Left renal pelvis (tissue), 4 donors: ENCODE measurements at regions not wholly inside any gene's neighbourhood (a gene's known extent, or its start where the extent isn't known, plus 50 kb on each side); places are given as distances from the start of the nearest gene placed in this dataset.
A peak's percentile ranks its signal among the peaks of the same experiment; 100 is the strongest.

Source experiments
- DNase-seq, 4 donors: peaks; one replicate each; pipeline ENCODE4 v3.0.0-alpha.2; 2013; ENCODE audit warnings: low read depth in 4 of 4, low spot score in 3 of 4

- DNase-seq, result no peak
Observed at GRCh38 chr21:32881458-32881857, 109.9 kb upstream of the PAXBP1 start.

DNA sequence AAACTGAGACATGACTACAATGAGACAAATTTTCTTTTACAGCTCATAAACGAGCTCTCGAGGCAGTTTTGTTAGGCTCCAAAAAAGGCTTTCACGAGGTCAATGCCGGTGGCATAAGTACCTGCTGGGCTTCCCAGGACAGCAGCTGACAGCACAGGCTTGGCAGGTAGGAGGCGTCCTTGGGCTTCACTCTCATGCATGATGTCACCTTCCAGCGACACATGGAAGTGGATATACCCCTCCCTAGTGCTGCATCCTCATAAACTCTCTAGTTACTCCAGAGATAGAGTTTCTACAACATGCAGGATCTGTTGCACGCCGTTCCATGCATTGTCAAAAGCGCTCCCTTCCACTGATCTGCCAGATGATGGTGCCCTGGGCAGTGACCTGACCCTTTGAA is 112.5 kb upstream of the PAXBP1 start:
- peak in 1 of 4 donors; percentile 3 for DNase-seq

- DNase-seq, result no peak
Observed at GRCh38 chr21:32886339-32886738, 114.8 kb upstream of the PAXBP1 start.

GRCh38 chr21:32887026-32887425 is 115.5 kb upstream of the PAXBP1 start:
- no peak for DNase-seq

- no peak for DNase-seq
Observed at GRCh38 chr21:32888971-32889370, 117.4 kb upstream of the PAXBP1 start.

DNA sequence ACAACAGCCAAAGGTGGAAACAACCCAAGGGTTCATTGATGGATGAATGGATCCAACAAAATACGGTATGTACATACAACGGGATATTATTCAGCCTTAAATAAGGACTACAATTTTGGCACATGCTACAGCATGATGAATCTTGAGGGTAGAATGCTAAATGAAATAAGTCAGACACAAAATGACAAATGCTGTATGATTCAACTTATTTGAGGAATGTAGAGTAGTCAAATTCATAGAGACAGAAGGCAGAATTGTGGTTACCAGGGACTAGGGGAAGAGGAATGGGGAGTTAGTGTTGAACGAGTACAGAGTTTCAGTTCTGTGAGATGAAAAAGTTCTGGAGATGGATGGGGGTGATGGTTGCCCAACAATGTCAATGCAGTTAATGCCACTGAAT is 118.0 kb upstream of the PAXBP1 start:
- no peak for DNase-seq

- no peak for DNase-seq
Observed at GRCh38 chr21:32894321-32894720, 122.8 kb upstream of the PAXBP1 start.

- no peak for DNase-seq
Observed at GRCh38 chr21:32900814-32901213, 124.9 kb upstream of the OLIG2 start.

GRCh38 chr21:32907521-32907920 is 118.2 kb upstream of the OLIG2 start:
- DNase-seq, result no peak

DNA sequence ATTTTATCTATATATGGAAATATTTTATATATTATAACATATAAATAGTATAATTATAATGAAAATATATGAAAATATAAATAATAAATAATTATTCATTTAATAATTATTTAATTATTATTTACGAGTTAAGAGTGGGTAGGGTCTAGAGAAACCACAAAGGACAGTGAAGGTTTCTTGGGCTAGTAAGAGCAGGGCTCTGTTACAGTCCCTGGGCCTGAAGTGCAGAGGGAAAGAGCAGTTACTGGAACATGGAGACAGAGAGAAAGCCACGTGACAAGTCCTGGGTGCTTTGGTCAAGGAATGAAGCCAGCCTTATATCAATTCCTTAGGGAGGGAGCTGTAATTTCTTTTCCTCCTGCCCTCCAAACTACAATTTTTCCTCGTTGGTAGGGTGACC is 117.2 kb upstream of the OLIG2 start:
- no peak for DNase-seq

GRCh38 chr21:32909393-32909792 is 116.3 kb upstream of the OLIG2 start:
- no peak for DNase-seq

- no peak for DNase-seq
Observed at GRCh38 chr21:32914424-32915039, 111.2 kb upstream of the OLIG2 start.

DNA sequence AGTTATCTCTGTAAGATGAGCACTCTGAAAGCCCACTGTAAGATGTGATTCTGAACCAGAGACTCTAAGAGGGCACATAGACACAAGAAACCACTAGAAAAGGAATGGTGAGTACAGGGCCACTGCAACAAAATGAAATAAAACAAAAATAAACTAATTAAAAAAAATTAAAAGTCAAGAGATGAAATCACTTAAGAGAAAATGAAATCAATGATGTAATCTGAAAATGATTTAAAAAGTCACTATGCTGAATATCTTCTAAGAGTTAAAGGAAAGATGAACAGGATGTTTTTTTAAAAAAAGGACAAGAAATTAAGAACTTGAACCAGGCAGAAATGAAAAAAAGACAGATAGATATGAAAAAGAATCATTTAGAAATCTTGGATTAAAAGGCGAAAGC is 110.6 kb upstream of the OLIG2 start:
- DNase-seq, result no peak

DNA sequence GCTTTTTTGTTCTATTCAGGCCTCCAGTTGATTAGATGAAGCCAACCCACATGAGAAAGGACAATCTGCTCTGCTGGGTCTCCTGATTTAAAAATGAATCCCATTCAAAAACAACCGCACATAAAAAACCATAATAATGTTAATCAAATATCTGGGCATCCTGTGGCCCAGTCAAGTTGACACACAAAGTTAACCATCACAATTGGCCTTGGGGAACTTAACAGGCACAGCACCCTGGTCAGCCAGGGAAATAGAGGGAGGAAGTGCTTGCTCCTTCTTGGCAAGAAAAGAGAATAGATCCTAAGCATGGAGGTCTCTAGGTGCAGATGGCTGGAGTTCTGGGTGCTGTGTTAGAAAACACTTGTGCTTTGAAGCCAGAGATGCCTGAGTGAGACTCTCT is 109.6 kb upstream of the OLIG2 start:
- DNase-seq, result no peak

DNA sequence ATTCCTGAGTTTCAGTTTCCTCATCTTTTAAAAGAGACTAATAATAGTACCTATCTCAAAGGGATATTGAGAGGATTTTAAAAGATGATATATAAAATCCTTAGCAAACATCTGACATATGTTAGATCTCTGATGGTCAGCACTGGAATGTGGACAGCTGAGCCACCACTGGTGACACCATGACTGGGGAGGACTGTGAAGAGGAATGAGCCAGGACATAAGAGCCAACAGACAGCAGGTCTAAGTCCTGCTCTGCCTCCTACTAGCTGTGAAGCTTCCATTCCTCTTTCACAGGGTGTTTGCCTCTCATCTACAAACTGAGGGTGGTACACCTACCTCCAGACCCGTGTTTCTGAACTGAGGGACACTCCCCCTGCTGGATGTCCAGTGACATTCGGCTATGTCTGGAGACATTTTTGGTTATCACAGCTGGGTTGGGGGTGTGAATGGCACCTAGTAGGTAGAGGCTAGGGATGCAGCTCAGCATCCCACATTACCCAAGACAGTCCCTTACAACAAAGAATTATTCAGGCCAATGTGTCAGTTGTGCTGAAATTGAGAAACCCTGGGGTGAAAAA is 109.1 kb upstream of the OLIG2 start:
- DNase-seq, result no peak

GRCh38 chr21:32917362-32918135 is 108.2 kb upstream of the OLIG2 start:
- DNase-seq, result no peak

- no peak for DNase-seq
Observed at GRCh38 chr21:32918478-32919120, 107.1 kb upstream of the OLIG2 start.

DNA sequence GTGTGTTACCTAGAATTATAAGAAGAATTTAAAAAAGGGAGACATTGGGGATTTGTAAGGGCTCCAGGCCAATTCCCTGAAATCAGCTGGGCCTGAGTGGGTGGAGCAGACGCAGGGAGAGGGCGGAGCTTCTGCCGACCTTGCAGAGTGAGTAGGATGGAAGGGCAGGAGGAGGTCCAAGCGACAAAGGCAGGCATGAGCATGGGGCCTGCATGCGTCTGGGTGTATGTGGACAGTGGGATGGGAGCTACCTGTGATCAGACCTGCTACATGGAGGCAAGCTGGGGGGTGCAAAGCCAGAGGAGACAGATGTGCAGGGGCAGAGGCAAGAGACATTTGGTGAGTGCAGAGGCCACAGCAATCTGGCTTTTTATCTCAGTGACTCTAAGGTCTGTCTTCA is 105.3 kb upstream of the OLIG2 start:
- DNase-seq, result no peak

- no peak for DNase-seq
Observed at GRCh38 chr21:32921632-32922230, 104.0 kb upstream of the OLIG2 start.

- no peak for DNase-seq
Observed at GRCh38 chr21:32925098-32925497, 100.6 kb upstream of the OLIG2 start.

GRCh38 chr21:32929633-32930038 is 96.1 kb upstream of the OLIG2 start:
- DNase-seq, result no peak
